Hepatocyte (in vitro differentiated cells): ENCODE measurements at regions not wholly inside any gene's neighbourhood (a gene's known extent, or its start where the extent isn't known, plus 50 kb on each side); places are given as distances from the start of the nearest gene placed in this dataset.

ENCODE experiments used
- DNase-seq: peaks from one replicate; pipeline ENCODE4 v3.0.0-alpha.2; 2016; ENCODE audit warnings: low spot score
- H2AFZ ChIP-seq: fragments of 200-600 bp; sonication (generic); 2 replicates; pipeline ENCODE4 v1.6.0; 2016; ENCODE audit warnings: antibody characterized with exemption, mild to moderate bottlenecking
- H3K27ac ChIP-seq: fragments of 200-600 bp; sonication (generic); 2 replicates; pipeline ENCODE4 v1.5.1; 2016; ENCODE audit warnings: mild to moderate bottlenecking
- H3K27me3 ChIP-seq: fragments of 200-600 bp; sonication (generic); 2 replicates; pipeline ENCODE4 v1.6.1; 2016
- H3K36me3 ChIP-seq: fragments of 200-600 bp; sonication (generic); replicated peaks from 2 replicates; pipeline ENCODE4 v1.5.1; 2016; ENCODE audit warnings: low read depth; ENCODE audit not compliant: insufficient read depth
- H3K4me1 ChIP-seq: fragments of 200-600 bp; sonication (generic); 2 replicates; pipeline ENCODE4 v1.5.1; 2016; ENCODE audit warnings: mild to moderate bottlenecking, moderate library complexity; ENCODE audit not compliant: insufficient read depth
- H3K4me2 ChIP-seq: fragments of 200-600 bp; sonication (generic); 2 replicates; pipeline ENCODE4 v1.6.0; 2016
- H3K4me3 ChIP-seq: fragments of 200-600 bp; sonication (generic); 2 replicates; pipeline ENCODE4 v1.5.1; 2016; ENCODE audit warnings: mild to moderate bottlenecking
- H3K79me2 ChIP-seq: fragments of 200-600 bp; sonication (generic); 2 replicates; pipeline ENCODE4 v1.6.0; 2017; ENCODE audit warnings: mild to moderate bottlenecking
- H3K9me2 ChIP-seq: fragments of 200-600 bp; sonication (generic); replicated peaks from 2 replicates; pipeline ENCODE4 v1.6.0; 2017; ENCODE audit warnings: mild to moderate bottlenecking; ENCODE audit not compliant: insufficient read depth
- H3K9me3 ChIP-seq: fragments of 200-600 bp; sonication (generic); 2 replicates; pipeline ENCODE4 v1.5.1; 2016; ENCODE audit warnings: low read depth, mild to moderate bottlenecking
- H4K20me1 ChIP-seq: fragments of 200-600 bp; sonication (generic); 2 replicates; pipeline ENCODE4 v1.6.0; 2016; ENCODE audit warnings: mild to moderate bottlenecking; ENCODE audit not compliant: insufficient read depth, poor library complexity, severe bottlenecking
- EZH2 ChIP-seq: fragments of 200-600 bp; sonication (generic); IDR thresholded peaks from 2 replicates; pipeline ENCODE4 v1.6.1; 2016; ENCODE audit warnings: antibody characterized with exemption, mild to moderate bottlenecking, borderline replicate concordance
- EZH2phosphoT487 ChIP-seq: fragments of 200-600 bp; sonication (generic); IDR thresholded peaks from one replicate; pipeline ENCODE4 v1.6.1; 2018; ENCODE audit warnings: antibody characterized with exemption, mild to moderate bottlenecking, low read depth, moderate library complexity; ENCODE audit not compliant: unreplicated experiment, severe bottlenecking
- WGBS: methylation state at CpG from one replicate; pipeline ENCODE4 v1.1.6; 2016; ENCODE audit warnings: low lambda C conversion rate; ENCODE audit errors: missing lambda C conversion rate; 5-methylcytosine and 5-hydroxymethylcytosine counted together
- TF ChIP-seq, protein P1 (sequence below): fragments of 200-600 bp; sonication (generic); IDR thresholded peaks from 2 replicates; pipeline ENCODE4 v1.5.1; 2016; ENCODE audit warnings: antibody characterized with exemption, mild to moderate bottlenecking; ENCODE audit not compliant: poor library complexity

DNA sequence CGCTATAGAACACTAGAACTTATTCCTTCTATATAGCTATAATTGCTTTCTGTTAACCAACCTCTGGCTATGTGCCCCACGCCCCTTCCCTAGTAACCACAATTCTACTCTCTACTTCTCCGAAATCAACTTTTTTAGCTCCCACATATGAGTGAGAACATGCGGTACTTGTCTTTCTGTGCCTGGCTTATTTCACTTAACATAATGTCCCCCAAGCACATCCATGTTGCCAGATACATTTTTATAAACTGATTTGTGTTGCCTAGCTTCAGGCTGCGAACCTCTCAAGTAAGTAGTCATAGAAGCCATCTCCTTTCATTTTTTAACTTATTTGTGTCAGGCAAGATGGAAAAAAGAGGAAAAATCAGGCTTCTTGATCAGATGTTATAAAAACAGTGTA, 249.5 kb downstream of the TMEM167A start:
- Histone ChIP-seq H3K9me2 (no peaks in the 10 kb centered on the region), H3K4me2 (no peak overlapping the region), H3K9me3 (no peaks in the 10 kb centered on the region), H3K27me3 (no peaks in the 10 kb centered on the region), H3K27ac (no peak overlapping the region), H3K4me1 (no peaks in the 10 kb centered on the region), H4K20me1 (no peaks in the 10 kb centered on the region), H3K79me2 (no peaks in the 10 kb centered on the region), H3K36me3 (no peaks in the 10 kb centered on the region), H3K4me3 (no peak overlapping the region), H2AFZ (no peak overlapping the region)
- 82% methylated on average over 5 of the region's 5 CpGs for WGBS
- no peak for DNase-seq
- TF ChIP-seq EZH2 (no peak), EZH2phosphoT487 (no peak)
- TF ChIP-seq, protein P1, sequence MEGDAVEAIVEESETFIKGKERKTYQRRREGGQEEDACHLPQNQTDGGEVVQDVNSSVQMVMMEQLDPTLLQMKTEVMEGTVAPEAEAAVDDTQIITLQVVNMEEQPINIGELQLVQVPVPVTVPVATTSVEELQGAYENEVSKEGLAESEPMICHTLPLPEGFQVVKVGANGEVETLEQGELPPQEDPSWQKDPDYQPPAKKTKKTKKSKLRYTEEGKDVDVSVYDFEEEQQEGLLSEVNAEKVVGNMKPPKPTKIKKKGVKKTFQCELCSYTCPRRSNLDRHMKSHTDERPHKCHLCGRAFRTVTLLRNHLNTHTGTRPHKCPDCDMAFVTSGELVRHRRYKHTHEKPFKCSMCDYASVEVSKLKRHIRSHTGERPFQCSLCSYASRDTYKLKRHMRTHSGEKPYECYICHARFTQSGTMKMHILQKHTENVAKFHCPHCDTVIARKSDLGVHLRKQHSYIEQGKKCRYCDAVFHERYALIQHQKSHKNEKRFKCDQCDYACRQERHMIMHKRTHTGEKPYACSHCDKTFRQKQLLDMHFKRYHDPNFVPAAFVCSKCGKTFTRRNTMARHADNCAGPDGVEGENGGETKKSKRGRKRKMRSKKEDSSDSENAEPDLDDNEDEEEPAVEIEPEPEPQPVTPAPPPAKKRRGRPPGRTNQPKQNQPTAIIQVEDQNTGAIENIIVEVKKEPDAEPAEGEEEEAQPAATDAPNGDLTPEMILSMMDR: no peak

GRCh38 chr5:82822634-82822927, 254.6 kb downstream of the TMEM167A start:
- peak overlapping the region; percentile 21 for H2AFZ ChIP-seq
- WGBS: 85% methylated on average over 4 of the region's 4 CpGs

GRCh38 chr5:82821846-82822633, 255.2 kb downstream of the TMEM167A start:
- Histone ChIP-seq H4K20me1 (no peaks in the 10 kb centered on the region), H3K27ac (peak overlapping the region; percentile 17), H3K27me3 (no peaks in the 10 kb centered on the region), H2AFZ (peak overlapping the region; percentile 21), H3K4me2 (no peak overlapping the region), H3K4me3 (no peak overlapping the region), H3K4me1 (peaks cover 11% of the 10 kb centered on the region), H3K79me2 (no peaks in the 10 kb centered on the region), H3K36me3 (no peaks in the 10 kb centered on the region), H3K9me2 (no peaks in the 10 kb centered on the region), H3K9me3 (no peaks in the 10 kb centered on the region)
- no peak for DNase-seq
- WGBS: 64% methylated on average over 3 of the region's 3 CpGs
- TF ChIP-seq EZH2phosphoT487 (no peak), EZH2 (no peak)
- TF ChIP-seq, protein P1: no peak

More at GRCh38 chr5:82822634-82822927, 254.6 kb downstream of the TMEM167A start:
- peaks cover 11% of the 10 kb centered on the region for H3K4me1 ChIP-seq
- DNase-seq: no peak
- no peaks in the 10 kb centered on the region for H4K20me1 ChIP-seq
- peak overlapping the region; percentile 17 for H3K27ac ChIP-seq
- H3K4me2 ChIP-seq: no peak overlapping the region
- no peaks in the 10 kb centered on the region for H3K9me3 ChIP-seq
- no peak overlapping the region for H3K4me3 ChIP-seq
- TF ChIP-seq EZH2 (no peak), EZH2phosphoT487 (no peak)
- TF ChIP-seq, protein P1: no peak
- H3K36me3 ChIP-seq: no peaks in the 10 kb centered on the region
- H3K9me2 ChIP-seq: no peaks in the 10 kb centered on the region
- H3K79me2 ChIP-seq: no peaks in the 10 kb centered on the region
- no peaks in the 10 kb centered on the region for H3K27me3 ChIP-seq
